ENCODE measurements at regions not wholly inside any gene's neighbourhood (a gene's known extent, or its start where the extent isn't known, plus 50 kb on each side); places are given as distances from the start of the nearest gene placed in this dataset.
"Not testable (repeated sequence)": the region's sequence is repeated elsewhere in the genome, so short reads cannot be mapped to it uniquely, and the experiment has no call there.

DNA sequence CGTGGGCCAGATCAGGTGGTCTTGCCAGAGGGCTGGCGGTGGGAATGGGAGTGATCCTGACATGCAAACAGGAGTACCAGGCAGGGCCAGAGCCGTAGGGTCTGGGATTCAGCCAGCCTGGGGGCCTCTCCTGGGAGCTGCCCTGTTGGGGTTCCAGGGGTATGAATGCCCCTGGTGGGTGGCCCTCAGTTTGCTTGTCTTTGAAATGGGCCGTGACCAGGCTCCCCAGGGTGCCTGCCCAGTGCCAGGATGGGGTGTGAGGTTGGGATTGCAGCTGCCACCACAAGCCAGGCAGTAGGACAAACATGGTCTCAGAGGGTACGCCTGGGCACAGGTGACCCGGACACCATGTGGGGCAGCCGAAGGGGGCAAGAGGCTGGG lies 168.8 kb downstream of the KIF26A start:
- Histone ChIP-seq H3K4me2 (ENCODE audit: insufficient read depth, low read length) (no peak overlapping the region), H3K36me3 (ENCODE audit: insufficient read depth, low read length) (no peaks in the 10 kb centered on the region), H3K9ac (ENCODE audit: low read depth, low read length) (no peak overlapping the region), H3K4me1 (ENCODE audit: insufficient read depth, low read length) (no peaks in the 10 kb centered on the region), H3K27ac (ENCODE audit: low read length) (no peak overlapping the region), H4K20me1 (ENCODE audit: insufficient read depth, low read length) (no peaks in the 10 kb centered on the region), H3K79me2 (ENCODE audit: insufficient read depth, low read length) (no peaks in the 10 kb centered on the region), H2AFZ (ENCODE audit: low read depth, low read length) (no peak overlapping the region), H3K9me3 (ENCODE audit: insufficient read depth, low read length, severe bottlenecking) (no peaks in the 10 kb centered on the region), H3K4me3 (ENCODE audit: low read depth in 1 of 2, low read length in 2 of 2) (no peak overlapping the region), H3K27me3 (ENCODE audit: insufficient read depth, low read length, poor library complexity) (no peaks in the 10 kb centered on the region)
- ATAC-seq (ENCODE audit: insufficient read depth, low read depth) = no peak
- TF ChIP-seq EZH2 (IDR thresholded peaks at IDR 0.05; ENCODE audit: borderline replicate concordance, low read depth, low read length, severe bottlenecking) = no peak
- TF ChIP-seq, protein P1, sequence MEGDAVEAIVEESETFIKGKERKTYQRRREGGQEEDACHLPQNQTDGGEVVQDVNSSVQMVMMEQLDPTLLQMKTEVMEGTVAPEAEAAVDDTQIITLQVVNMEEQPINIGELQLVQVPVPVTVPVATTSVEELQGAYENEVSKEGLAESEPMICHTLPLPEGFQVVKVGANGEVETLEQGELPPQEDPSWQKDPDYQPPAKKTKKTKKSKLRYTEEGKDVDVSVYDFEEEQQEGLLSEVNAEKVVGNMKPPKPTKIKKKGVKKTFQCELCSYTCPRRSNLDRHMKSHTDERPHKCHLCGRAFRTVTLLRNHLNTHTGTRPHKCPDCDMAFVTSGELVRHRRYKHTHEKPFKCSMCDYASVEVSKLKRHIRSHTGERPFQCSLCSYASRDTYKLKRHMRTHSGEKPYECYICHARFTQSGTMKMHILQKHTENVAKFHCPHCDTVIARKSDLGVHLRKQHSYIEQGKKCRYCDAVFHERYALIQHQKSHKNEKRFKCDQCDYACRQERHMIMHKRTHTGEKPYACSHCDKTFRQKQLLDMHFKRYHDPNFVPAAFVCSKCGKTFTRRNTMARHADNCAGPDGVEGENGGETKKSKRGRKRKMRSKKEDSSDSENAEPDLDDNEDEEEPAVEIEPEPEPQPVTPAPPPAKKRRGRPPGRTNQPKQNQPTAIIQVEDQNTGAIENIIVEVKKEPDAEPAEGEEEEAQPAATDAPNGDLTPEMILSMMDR (IDR thresholded peaks at IDR 0.05; ENCODE audit: borderline replicate concordance, extremely low read depth, low read length, poor library complexity, severe bottlenecking) = no peak
- DNase-seq = no peak

DNA sequence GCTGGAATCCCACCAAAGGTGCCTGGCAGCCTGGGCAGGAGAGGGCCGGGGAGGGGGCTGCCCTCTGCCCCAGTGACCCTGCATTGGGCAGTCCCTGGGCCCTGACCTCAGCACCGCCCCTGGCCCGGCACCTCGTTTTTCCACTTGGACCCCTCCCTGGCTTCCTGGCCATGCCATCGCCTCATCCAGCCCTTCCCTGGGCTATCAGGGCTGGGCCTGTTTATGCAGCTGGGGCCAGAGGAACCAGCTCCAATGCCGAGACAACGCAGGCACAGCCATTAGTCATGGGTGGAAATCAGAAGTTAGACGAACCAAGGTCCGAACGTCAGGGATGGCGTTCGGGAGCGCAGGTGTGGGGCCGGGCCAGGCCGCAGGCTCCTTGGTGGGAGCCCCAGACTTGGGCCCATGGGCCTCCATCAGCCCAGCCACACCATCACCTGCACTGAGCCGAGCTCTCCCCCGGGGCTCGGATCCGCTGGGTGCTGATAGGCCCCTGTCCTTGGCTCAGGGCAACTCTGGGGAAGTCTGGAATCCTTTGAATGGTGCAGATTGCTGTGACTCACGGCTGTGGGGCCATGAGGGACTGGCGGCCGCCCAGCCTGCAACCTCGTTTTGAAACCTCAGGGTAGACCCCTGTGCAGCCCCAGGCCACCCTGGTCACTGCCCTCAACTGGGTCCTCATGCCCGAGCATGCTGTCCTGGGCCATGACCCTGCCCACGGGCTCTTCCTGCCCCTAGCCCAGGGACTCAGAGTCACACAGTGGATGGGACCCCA lies 169.4 kb downstream of the KIF26A start:
- no peak for ATAC-seq (ENCODE audit: insufficient read depth, low read depth)
- Histone ChIP-seq H3K27ac (ENCODE audit: low read length) (no peak overlapping the region), H3K4me2 (ENCODE audit: insufficient read depth, low read length) (no peak overlapping the region), H3K4me3 (ENCODE audit: low read depth in 1 of 2, low read length in 2 of 2) (no peak overlapping the region), H3K9me3 (ENCODE audit: insufficient read depth, low read length, severe bottlenecking) (no peaks in the 10 kb centered on the region), H3K27me3 (ENCODE audit: insufficient read depth, low read length, poor library complexity) (peaks cover 3% of the 10 kb centered on the region), H3K36me3 (ENCODE audit: insufficient read depth, low read length) (no peaks in the 10 kb centered on the region), H2AFZ (ENCODE audit: low read depth, low read length) (no peak overlapping the region), H3K79me2 (ENCODE audit: insufficient read depth, low read length) (no peaks in the 10 kb centered on the region), H4K20me1 (ENCODE audit: insufficient read depth, low read length) (no peaks in the 10 kb centered on the region), H3K4me1 (ENCODE audit: insufficient read depth, low read length) (no peaks in the 10 kb centered on the region), H3K9ac (ENCODE audit: low read depth, low read length) (no peak overlapping the region)
- no peak for DNase-seq
- TF ChIP-seq EZH2 (IDR thresholded peaks at IDR 0.05; ENCODE audit: borderline replicate concordance, low read depth, low read length, severe bottlenecking) = no peak
- TF ChIP-seq, protein P1 (IDR thresholded peaks at IDR 0.05; ENCODE audit: borderline replicate concordance, extremely low read depth, low read length, poor library complexity, severe bottlenecking) = no peak

DNA sequence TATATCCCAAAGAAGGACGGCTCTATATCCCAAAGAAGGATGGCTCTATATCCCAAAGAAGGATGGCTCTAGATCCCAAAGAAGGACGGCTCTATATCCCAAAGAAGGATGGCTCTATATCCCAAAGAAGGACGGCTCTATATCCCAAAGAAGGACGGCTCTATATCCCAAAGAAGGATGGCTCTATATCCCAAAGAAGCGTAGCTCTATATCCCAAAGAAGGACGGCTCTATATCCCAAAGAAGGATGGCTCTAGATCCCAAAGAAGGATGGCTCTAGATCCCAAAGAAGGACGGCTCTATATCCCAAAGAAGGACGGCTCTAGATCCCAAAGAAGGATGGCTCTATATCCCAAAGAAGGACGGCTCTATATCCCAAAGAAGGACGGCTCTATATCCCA lies 170.1 kb downstream of the KIF26A start:
- H3K4me3 ChIP-seq (ENCODE audit: low read depth in 1 of 2, low read length in 2 of 2); H2AFZ ChIP-seq (ENCODE audit: low read depth, low read length); H3K79me2 ChIP-seq (ENCODE audit: insufficient read depth, low read length); DNase-seq; H3K4me1 ChIP-seq (ENCODE audit: insufficient read depth, low read length); H3K36me3 ChIP-seq (ENCODE audit: insufficient read depth, low read length); H3K27ac ChIP-seq (ENCODE audit: low read length); H3K9me3 ChIP-seq (ENCODE audit: insufficient read depth, low read length, severe bottlenecking); H3K9ac ChIP-seq (ENCODE audit: low read depth, low read length); ATAC-seq (ENCODE audit: insufficient read depth, low read depth); H3K27me3 ChIP-seq (ENCODE audit: insufficient read depth, low read length, poor library complexity); H4K20me1 ChIP-seq (ENCODE audit: insufficient read depth, low read length); H3K4me2 ChIP-seq (ENCODE audit: insufficient read depth, low read length): not testable (repeated sequence)

DNA sequence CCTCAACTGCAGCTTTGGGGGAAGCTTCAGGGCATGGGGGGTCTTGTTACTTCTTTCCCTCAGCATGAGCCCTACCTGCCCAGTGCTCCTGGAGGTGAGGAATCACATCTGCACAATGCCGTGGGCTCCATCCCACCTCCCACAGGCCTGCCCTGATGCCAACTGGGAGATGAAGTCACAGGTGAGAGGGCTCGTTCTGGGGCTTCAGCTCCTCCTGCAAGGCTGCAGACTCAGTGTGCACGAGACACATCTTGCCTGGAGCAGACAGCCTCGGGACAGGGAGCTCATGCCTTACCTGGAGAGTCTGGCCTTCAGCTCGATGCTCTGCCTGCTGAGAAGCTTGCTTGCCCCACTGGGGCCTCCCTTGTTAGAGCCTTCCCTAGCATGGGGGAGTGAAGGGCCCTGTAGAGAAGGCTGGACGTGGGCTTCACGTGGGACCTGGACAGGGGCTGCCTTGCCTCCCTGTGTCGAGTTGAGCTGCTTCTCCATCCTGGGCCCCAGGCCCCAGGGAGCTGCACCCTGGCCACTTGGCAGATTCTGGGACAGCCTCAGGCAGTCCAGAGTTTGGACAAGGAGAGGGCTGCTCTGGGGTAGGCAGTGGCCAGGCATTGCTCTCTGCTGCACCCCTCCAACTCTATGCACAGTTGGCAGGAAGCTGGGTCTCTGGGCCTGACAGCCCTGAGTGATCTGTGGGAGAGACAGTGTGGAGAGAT lies 171.4 kb downstream of the KIF26A start:
- Histone ChIP-seq H3K9ac (ENCODE audit: low read depth, low read length) (no peak overlapping the region), H3K27ac (ENCODE audit: low read length) (no peak overlapping the region), H3K4me2 (ENCODE audit: insufficient read depth, low read length) (no peak overlapping the region), H3K4me1 (ENCODE audit: insufficient read depth, low read length) (no peaks in the 10 kb centered on the region), H2AFZ (ENCODE audit: low read depth, low read length) (no peak overlapping the region), H4K20me1 (ENCODE audit: insufficient read depth, low read length) (no peaks in the 10 kb centered on the region), H3K4me3 (ENCODE audit: low read depth in 1 of 2, low read length in 2 of 2) (no peak overlapping the region), H3K27me3 (ENCODE audit: insufficient read depth, low read length, poor library complexity) (peaks cover 3% of the 10 kb centered on the region), H3K79me2 (ENCODE audit: insufficient read depth, low read length) (no peaks in the 10 kb centered on the region), H3K9me3 (ENCODE audit: insufficient read depth, low read length, severe bottlenecking) (no peaks in the 10 kb centered on the region), H3K36me3 (ENCODE audit: insufficient read depth, low read length) (no peaks in the 10 kb centered on the region)
- TF ChIP-seq, protein P1 (IDR thresholded peaks at IDR 0.05; ENCODE audit: borderline replicate concordance, extremely low read depth, low read length, poor library complexity, severe bottlenecking) = no peak
- no peak for TF ChIP-seq EZH2 (IDR thresholded peaks at IDR 0.05; ENCODE audit: borderline replicate concordance, low read depth, low read length, severe bottlenecking)
- DNase-seq (no peak), ATAC-seq (ENCODE audit: insufficient read depth, low read depth) (no peak)
